ENCODE measurements at regions not wholly inside any gene's neighbourhood (a gene's known extent, or its start where the extent isn't known, plus 50 kb on each side); places are given as distances from the start of the nearest gene placed in this dataset.

DNA sequence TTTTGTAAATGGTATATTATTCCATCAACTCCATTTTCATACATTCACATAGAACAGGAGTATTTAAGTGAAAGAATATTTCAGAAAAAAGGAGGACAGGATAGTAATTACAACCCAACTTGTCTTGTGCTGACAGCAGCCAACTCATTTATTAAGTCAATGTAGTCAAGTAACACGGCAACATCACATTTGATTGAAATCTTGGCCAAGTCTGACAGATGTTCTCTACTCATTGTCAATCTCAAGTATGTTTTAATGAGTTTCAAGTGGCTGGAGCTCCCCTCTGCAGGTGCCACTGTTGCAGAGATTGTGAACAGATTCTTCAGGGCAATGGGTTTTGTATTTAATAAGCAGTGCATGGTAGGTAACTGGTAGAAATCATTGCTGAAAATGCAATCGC lies 332.5 kb downstream of the C4orf33 start:
- no peaks in the 10 kb centered on the region for H3K27me3 ChIP-seq (ENCODE audit: control insufficient read depth, insufficient read depth, low read length)
- H3K36me3 ChIP-seq (ENCODE audit: control insufficient read depth in 2 of 3, insufficient read depth in 3 of 3, low read length in 3 of 3), result no peaks in the 10 kb centered on the region
- intact Hi-C loops (cut with DNase I), result no loop called here
- no peak overlapping the region for H3K4me3 ChIP-seq (ENCODE audit: low read length in 3 of 3)
- no peak overlapping the region for H3K27ac ChIP-seq (ENCODE audit: low read depth in 2 of 2, low read length in 2 of 2)
- H3K9ac ChIP-seq (ENCODE audit: low read length in 3 of 3), result no peak overlapping the region
- FAIRE-seq, result no peak
- H3K9me3 ChIP-seq (ENCODE audit: control insufficient read depth in 2 of 3, insufficient read depth in 1 of 3, low read length in 3 of 3), result no peaks in the 10 kb centered on the region
- TF ChIP-seq, protein P1, sequence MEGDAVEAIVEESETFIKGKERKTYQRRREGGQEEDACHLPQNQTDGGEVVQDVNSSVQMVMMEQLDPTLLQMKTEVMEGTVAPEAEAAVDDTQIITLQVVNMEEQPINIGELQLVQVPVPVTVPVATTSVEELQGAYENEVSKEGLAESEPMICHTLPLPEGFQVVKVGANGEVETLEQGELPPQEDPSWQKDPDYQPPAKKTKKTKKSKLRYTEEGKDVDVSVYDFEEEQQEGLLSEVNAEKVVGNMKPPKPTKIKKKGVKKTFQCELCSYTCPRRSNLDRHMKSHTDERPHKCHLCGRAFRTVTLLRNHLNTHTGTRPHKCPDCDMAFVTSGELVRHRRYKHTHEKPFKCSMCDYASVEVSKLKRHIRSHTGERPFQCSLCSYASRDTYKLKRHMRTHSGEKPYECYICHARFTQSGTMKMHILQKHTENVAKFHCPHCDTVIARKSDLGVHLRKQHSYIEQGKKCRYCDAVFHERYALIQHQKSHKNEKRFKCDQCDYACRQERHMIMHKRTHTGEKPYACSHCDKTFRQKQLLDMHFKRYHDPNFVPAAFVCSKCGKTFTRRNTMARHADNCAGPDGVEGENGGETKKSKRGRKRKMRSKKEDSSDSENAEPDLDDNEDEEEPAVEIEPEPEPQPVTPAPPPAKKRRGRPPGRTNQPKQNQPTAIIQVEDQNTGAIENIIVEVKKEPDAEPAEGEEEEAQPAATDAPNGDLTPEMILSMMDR (IDR thresholded peaks at IDR 0.05; ENCODE audit: borderline replicate concordance, extremely low read depth, insufficient read depth), result no peak
- DNase-seq, result no peak
- H3K4me1 ChIP-seq (ENCODE audit: control insufficient read depth in 2 of 3, insufficient read depth in 2 of 3, low read depth in 1 of 3, low read length in 3 of 3), result no peaks in the 10 kb centered on the region

DNA sequence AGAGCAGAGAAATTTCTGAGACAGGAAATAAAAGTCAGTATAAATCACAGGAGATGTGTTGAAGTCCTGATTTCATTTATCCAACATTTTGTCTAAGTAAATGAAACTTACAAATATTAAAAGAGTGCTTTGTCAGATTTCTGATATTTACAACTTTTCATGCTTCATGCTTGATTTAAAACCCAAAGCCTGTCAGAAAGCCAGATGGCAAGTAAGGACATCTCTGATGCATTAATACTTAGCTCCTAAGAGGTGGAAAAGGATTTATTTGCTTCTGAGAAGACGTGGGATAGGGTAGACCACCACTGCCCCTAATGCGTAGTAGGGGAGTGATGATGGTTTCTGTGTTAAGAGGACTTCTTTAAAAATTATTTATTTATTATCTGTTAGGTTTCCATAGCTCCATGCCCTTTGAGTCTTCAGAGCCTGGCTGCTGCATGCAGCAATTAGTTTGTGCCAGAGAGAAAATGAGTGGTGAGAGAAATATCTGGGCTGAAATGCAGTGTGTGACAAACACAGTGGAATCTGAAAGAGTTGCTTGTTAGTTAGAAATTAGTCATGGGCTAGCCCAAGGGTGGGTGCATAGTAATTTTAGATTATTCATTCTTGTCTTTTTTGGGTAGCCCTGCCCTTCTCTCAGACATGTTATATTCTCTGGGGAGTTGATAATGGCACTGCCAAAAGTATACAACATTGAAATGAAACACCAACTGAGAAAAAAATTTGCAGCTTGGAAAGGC lies 333.8 kb downstream of the C4orf33 start:
- DNase-seq, result peak in 1 of 5 donors; percentile 2
- H3K9ac ChIP-seq (ENCODE audit: low read length in 3 of 3), result no peak overlapping the region
- no peaks in the 10 kb centered on the region for H3K36me3 ChIP-seq (ENCODE audit: control insufficient read depth in 2 of 3, insufficient read depth in 3 of 3, low read length in 3 of 3)
- no peaks in the 10 kb centered on the region for H3K9me3 ChIP-seq (ENCODE audit: control insufficient read depth in 2 of 3, insufficient read depth in 1 of 3, low read length in 3 of 3)
- no peaks in the 10 kb centered on the region for H3K27me3 ChIP-seq (ENCODE audit: control insufficient read depth, insufficient read depth, low read length)
- intact Hi-C loops (cut with DNase I), result no loop called here
- no peaks in the 10 kb centered on the region for H3K4me1 ChIP-seq (ENCODE audit: control insufficient read depth in 2 of 3, insufficient read depth in 2 of 3, low read depth in 1 of 3, low read length in 3 of 3)
- no peak overlapping the region for H3K27ac ChIP-seq (ENCODE audit: low read depth in 2 of 2, low read length in 2 of 2)
- TF ChIP-seq, protein P1 (IDR thresholded peaks at IDR 0.05; ENCODE audit: borderline replicate concordance, extremely low read depth, insufficient read depth), result no peak
- FAIRE-seq, result no peak
- no peak overlapping the region for H3K4me3 ChIP-seq (ENCODE audit: low read length in 3 of 3)

DNA sequence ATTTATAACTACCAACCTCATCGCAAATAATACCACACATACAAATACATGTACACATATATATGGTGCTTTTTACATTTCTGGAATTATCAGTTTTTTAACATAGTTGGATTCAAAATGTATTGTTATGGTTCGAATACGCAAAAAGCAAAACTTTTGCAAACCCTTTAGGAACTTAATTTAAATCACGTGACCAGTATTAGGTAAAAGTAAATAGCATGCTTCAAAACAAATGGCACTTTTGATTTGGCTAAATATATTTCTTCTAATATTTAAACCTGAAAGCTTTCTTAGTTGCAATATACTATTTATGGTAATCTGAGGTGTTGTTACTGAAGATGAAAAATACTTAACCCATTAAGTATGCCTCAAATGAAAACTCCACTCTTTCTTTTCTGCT lies 341.4 kb downstream of the C4orf33 start:
- DNase-seq (no peak), FAIRE-seq (no peak)
- no peak overlapping the region for H3K27ac ChIP-seq (ENCODE audit: low read depth in 2 of 2, low read length in 2 of 2)
- no peaks in the 10 kb centered on the region for H3K4me1 ChIP-seq (ENCODE audit: control insufficient read depth in 2 of 3, insufficient read depth in 2 of 3, low read depth in 1 of 3, low read length in 3 of 3)
- H3K36me3 ChIP-seq (ENCODE audit: control insufficient read depth in 2 of 3, insufficient read depth in 3 of 3, low read length in 3 of 3), result no peaks in the 10 kb centered on the region
- no peak overlapping the region for H3K4me3 ChIP-seq (ENCODE audit: low read length in 3 of 3)
- TF ChIP-seq, protein P1 (IDR thresholded peaks at IDR 0.05; ENCODE audit: borderline replicate concordance, extremely low read depth, insufficient read depth), result no peak
- no peaks in the 10 kb centered on the region for H3K27me3 ChIP-seq (ENCODE audit: control insufficient read depth, insufficient read depth, low read length)
- no peaks in the 10 kb centered on the region for H3K9me3 ChIP-seq (ENCODE audit: control insufficient read depth in 2 of 3, insufficient read depth in 1 of 3, low read length in 3 of 3)
- H3K9ac ChIP-seq (ENCODE audit: low read length in 3 of 3), result no peak overlapping the region
- intact Hi-C loops (cut with DNase I), result no loop called here

Data from kidney (tissue), 13 donors.